ENCODE measurements at regions not wholly inside any gene's neighbourhood (a gene's known extent, or its start where the extent isn't known, plus 50 kb on each side); places are given as distances from the start of the nearest gene placed in this dataset.

DNA sequence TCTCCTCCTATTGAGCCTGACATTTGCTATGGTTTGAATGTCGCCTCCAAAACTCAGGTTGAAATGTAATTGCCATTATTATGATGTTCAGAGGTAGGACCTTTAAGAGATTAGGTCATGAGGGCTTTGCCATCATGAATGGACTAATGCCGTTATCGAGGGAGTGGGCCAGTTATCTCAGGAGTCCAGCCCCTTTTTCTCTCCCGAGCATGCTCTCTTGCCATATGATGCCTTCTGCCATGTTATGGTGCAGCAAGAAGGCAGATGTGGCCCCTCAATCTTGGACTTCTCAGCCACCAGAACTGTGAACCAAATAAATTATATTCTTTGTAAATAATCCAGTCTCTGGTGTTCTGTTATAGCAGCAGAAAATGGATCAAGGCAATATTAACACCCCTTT, 323.5 kb downstream of the RRAGC start:
- DNase-seq, result no peak

DNA sequence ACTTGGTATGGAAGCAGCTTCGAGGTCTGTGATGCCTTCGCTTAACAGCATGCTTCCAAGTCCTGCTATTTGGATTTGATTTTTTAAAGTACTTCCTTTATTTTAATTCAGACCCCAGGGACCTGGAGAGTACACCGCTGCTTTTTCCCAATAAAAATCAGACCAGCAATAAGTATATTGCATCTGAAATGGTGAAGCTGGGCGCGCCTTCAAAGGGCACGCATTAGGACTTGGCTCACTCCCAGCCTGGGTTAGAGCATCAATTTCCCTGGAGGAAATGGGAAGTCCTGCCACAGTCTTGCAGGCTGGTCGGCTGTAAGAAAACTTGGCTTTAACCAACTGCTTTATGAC, 325.1 kb downstream of the RRAGC start:
- DNase-seq, result no peak

GRCh38 chr1:38533772-38534472, 325.6 kb downstream of the RRAGC start:
- DNase-seq, result no peak

GRCh38 chr1:38530957-38531356, 328.6 kb downstream of the RRAGC start:
- no peak for DNase-seq

DNA sequence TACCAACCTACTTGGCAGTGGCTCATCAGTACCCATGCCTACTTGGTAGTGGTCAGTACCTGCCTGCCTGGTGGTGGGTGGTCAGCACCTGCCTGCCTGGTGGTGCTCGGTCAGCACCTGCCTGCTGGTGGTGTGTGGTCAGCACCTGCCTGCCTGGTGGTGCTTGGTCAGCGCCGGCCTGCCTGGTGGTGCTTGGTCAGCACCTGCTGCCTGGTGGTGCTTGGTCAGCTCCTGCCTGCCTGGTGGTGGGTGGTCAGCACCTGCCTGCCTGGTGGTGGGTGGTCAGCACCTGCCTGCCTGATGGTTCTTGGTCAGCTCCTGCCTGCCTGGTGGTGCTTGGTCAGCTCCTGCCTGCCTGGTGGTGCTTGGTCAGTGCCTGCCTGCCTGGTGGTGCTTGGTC, 329.6 kb downstream of the RRAGC start:
- DNase-seq, result no peak

DNA sequence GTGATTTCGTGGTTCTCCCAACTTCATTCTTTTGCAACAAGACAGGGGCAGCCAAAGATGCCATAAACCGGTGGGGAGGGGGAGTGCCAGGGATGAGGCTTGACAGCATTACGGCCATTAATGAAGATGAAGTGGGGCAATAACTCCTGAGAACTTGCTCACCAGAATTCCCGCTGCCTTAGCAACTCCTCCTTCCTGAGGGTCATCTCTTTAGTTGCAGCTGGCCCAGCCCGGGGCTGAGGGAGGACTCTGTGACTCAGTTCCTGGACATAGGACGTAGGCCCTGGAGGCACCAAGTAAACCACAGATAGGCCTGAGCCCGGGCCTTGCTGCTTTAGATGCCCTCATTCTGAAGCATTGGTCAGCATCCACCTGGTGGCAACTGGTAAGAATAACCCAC, 330.2 kb downstream of the RRAGC start:
- no peak for DNase-seq

DNA sequence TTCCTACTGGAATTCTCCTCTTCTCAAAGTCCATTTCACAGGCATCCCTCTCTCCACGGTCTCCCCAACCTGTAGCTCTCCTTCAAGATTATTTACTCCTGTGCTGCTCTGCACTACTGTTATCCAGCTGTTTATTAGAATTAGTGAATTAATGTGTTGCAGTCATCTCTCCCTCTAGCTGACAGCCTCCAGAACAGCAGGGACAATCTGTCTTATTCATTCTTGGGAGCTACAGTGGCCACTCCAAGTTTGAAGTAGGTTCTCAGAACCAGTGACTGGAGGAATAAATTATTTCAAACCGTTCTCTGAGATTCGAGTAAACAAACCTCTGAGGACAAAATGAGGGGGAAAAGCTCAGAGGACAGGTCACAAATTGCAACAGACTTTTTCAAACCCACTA, 330.9 kb downstream of the RRAGC start:
- no peak for DNase-seq

GRCh38 chr1:38527373-38527966, 332.1 kb downstream of the RRAGC start:
- DNase-seq, result peak; percentile 2

GRCh38 chr1:38526046-38526445, 333.5 kb downstream of the RRAGC start:
- no peak for DNase-seq

DNA sequence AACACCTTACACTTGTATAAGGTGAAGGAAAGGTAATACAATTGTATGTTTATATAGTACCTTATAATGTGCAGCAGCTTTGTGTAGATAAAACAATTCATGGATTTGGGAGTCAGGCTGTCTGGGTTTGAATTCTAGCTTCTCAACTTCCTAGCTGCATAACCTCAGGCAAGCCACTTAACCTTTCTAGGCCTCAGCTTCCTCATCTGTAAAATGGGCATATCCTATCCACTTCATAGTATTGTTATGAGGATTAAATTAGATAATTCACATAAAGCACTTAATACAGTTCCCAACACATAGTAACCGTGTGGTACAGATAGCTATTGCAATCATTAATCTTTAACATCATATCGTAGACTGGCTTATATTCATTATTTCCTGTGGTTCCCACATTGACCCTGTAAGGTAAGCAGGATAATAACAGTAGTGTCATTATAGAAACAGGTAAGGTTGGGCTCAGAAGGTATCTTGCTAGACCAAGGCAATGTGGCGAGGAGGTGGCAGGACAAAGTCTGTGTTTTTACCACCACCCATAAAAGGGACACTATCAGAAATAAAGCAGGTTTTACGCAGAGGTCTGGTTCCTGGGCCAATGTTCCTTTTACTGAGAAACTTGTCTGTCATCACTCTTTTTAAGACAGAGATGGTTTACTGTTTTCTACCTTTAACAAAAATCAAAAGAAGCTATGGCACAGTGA, 334.1 kb downstream of the RRAGC start:
- DNase-seq, result no peak

GRCh38 chr1:38524025-38524641, 335.4 kb downstream of the RRAGC start:
- no peak for DNase-seq

GRCh38 chr1:38523568-38523939, 336.0 kb downstream of the RRAGC start:
- no peak for DNase-seq

GRCh38 chr1:38522915-38523567, 336.5 kb downstream of the RRAGC start:
- no peak for DNase-seq

- DNase-seq, result no peak
These were observed 343.0 kb downstream of the RRAGC start for GRCh38 chr1:38516560-38516959.

DNA sequence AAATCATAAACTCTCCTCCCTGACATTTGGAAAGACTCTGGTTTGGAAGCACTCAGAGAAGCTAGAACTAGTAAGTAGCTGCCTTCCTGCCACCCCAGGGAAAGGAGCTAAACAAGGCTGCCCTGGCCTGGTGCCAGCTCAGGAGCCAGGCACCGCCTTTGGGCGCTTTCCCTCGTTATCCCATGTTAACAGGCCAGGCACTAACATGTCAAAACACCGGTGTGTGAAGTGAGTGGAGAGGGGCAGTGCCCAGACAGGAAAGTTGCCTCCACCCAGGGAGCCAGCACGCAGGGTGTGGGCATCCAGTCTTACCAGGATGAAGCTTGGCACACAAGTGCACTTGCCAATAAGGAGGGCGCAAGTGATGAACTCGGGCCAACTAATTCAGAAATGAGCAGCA, 346.8 kb downstream of the RRAGC start:
- no peak for DNase-seq

DNA sequence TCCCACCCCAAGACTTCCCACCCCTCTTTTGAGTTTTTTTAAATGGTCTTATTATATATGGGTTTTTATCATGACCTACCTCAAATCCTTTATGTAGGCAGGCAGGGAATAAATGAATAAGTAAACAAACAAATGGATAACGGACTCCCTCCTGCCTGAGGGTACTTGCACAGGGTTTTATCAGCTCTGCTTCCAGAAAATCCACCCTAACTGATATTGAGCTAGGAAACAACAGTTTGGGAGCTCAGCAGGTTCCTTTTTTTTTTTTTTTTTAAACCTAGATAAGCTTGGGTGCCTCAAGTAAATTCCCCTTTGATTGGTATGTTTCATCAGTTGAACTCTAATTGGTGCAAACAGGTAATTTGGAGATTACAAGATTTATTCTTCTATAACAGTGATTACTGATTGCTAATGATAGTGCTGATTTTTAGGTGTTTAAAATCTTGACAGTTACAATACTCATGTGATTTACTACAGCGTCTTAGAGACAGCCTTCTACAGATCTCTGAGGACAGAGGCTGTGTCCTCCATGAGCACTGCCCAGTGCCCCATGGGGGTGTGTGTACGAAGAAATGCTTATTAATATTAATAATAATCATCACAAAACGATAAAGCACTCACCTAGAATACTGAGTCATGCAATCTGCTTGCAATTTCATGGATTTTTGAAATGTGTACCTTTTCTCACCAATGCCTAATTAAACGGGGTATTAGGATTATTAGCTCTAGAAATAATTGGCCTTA, 347.4 kb downstream of the RRAGC start:
- DNase-seq, result no peak

- no peak for DNase-seq
These were observed 351.3 kb downstream of the RRAGC start for GRCh38 chr1:38508232-38508631.

DNA sequence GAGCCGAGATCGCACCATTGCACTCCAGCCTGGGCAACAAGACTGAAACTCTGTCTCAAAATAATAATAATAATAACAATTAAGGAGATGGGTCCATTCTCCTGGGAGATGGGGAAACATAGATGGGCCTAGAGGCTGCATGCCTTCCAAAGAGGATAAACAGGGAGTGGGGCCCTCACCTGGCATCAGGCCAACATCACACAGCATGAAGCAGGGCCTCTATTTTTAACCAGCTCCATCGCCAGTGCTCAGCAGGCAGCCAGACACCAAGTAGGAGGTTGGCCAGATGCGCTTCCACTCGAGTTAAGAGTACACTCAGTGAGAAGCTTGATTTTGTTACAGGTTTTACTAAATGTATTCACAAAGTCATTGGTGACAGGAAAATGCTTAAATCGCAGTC, 352.0 kb downstream of the RRAGC start:
- DNase-seq, result no peak

DNA sequence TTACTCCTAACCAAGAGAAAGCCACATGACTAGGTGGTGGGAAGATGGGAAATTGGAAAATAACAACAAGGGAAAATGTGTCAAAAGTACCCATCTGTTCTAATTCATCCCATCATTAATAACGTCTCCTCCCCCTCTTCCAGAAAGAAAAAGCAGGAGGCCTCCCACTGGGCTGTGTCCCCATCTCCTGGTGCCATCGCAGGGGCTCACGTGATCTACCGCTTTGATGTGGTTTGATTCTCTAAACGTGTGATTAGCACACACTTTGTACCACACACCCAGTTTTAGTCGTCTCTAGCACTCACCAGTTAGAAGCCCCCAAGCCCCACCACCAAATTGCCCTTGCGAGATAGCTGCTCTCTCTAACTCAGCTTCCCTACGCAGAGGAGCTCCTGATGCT, 353.6 kb downstream of the RRAGC start:
- no peak for DNase-seq

DNA sequence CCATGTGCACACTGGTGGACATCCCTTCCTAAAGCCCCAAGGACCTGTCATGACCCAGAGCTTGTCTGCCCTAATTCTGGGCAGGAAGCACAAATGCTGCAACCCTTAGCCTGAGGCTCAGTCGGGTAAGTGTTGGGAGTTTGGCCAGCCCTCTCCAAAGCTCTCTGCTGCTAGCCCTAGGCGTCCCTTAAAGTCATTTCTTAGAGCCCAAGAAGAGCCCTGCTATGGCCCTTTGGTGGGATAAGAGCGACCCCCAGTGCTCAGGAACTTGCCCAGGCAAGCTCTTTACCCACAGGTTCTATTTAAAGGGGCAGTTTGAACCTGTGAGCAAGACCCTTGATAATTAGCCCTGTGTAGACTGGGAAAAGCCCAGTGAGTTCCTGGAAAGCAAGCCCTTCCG, 356.8 kb downstream of the RRAGC start:
- no peak for DNase-seq

GRCh38 chr1:38500891-38501290, 358.7 kb downstream of the RRAGC start:
- no peak for DNase-seq

GRCh38 chr1:38500352-38500751, 359.2 kb downstream of the RRAGC start:
- no peak for DNase-seq

GRCh38 chr1:38498686-38499085, 360.9 kb downstream of the RRAGC start:
- DNase-seq, result no peak
